GM12878 (cell line): ENCODE measurements at regions not wholly inside any gene's neighbourhood (a gene's known extent, or its start where the extent isn't known, plus 50 kb on each side); places are given as distances from the start of the nearest gene placed in this dataset.
A peak's percentile ranks its signal among the peaks of the same experiment; 100 is the strongest.

ENCODE experiments used
- ATF2 ChIP-seq: IDR thresholded peaks from 2 replicates; pipeline ENCODE4 v1.6.1; 2012; ENCODE audit warnings: low read length, inconsistent platforms
- BMI1 ChIP-seq: fragments of 450-650 bp; IDR thresholded peaks from 2 replicates; pipeline ENCODE4 v1.6.1; 2016; ENCODE audit warnings: mild to moderate bottlenecking, moderate library complexity, borderline replicate concordance
- CREB1 ChIP-seq: IDR thresholded peaks from 2 replicates; pipeline ENCODE4 v1.6.1; 2012; ENCODE audit warnings: low read depth, mild to moderate bottlenecking, inconsistent platforms
- DPF2 ChIP-seq: fragments of 450-650 bp; IDR thresholded peaks from 2 replicates; pipeline ENCODE4 v1.6.1; 2017; ENCODE audit warnings: mild to moderate bottlenecking
- ETV6 ChIP-seq, 2 experiments: fragments of 450-650 bp in 1 of 2; IDR thresholded peaks in 1 of 2; conservative IDR thresholded peaks in 1 of 2; 2 replicates each; pipeline ENCODE4 v1.6.1; 2014; ENCODE audit warnings: antibody characterized with exemption in 1 of 2, borderline replicate concordance in 1 of 2, low read depth in 1 of 2, mild to moderate bottlenecking in 1 of 2, moderate library complexity in 1 of 2
- HDAC6 ChIP-seq: fragments of 200-600 bp; sonication (generic); IDR thresholded peaks from one replicate; pipeline ENCODE4 v1.8.0; 2017; ENCODE audit warnings: antibody characterized with exemption; ENCODE audit not compliant: unreplicated experiment
- IRF5 ChIP-seq: fragments of 450-650 bp; IDR thresholded peaks from 2 replicates; pipeline ENCODE4 v1.6.1; 2017; ENCODE audit warnings: borderline replicate concordance
- JUNB ChIP-seq: IDR thresholded peaks from 2 replicates; pipeline ENCODE4 v1.6.1; 2016; ENCODE audit warnings: antibody characterized with exemption, mild to moderate bottlenecking
- KDM1A ChIP-seq: fragments of 200-600 bp; sonication (generic); IDR thresholded peaks from 2 replicates; pipeline ENCODE4 v1.6.1; 2016; ENCODE audit warnings: borderline replicate concordance
- NFXL1 ChIP-seq: fragments of 450-650 bp; IDR thresholded peaks from 2 replicates; pipeline ENCODE4 v1.6.1; 2017; ENCODE audit warnings: antibody characterized with exemption, mild to moderate bottlenecking, borderline replicate concordance
- NR2C2 ChIP-seq: IDR thresholded peaks from 2 replicates; pipeline ENCODE4 v1.6.1; 2011; ENCODE audit warnings: borderline replicate concordance, low read depth; ENCODE audit not compliant: control insufficient read depth, insufficient read length
- NR2F1 ChIP-seq: fragments of 450-650 bp; conservative IDR thresholded peaks from 2 replicates; pipeline ENCODE4 v1.6.1; 2017; ENCODE audit warnings: mild to moderate bottlenecking
- NRF1 ChIP-seq: conservative IDR thresholded peaks from 2 replicates; pipeline ENCODE4 v1.6.1; 2011; ENCODE audit warnings: mild to moderate bottlenecking, low read depth, low read length, improper control_type of control experiment
- POLR2AphosphoS2 ChIP-seq: IDR thresholded peaks from 2 replicates; pipeline ENCODE4 v1.6.1; 2011; ENCODE audit warnings: low read depth, mild to moderate bottlenecking, low read length, improper control_type of control experiment, moderate library complexity
- POU2F2 ChIP-seq: IDR thresholded peaks from 3 replicates; pipeline ENCODE4 v1.6.1; 2011; ENCODE audit warnings: low read depth, mild to moderate bottlenecking, low read length, borderline replicate concordance
- PRDM15 ChIP-seq: fragments of 450-650 bp; formaldehyde crosslinking; IDR thresholded peaks from 2 replicates; pipeline ENCODE4 v1.4.0; 2020; ENCODE audit warnings: mild to moderate bottlenecking, moderate library complexity
- RCOR1 ChIP-seq: conservative IDR thresholded peaks from 2 replicates; pipeline ENCODE4 v1.6.1; 2012; ENCODE audit warnings: low read depth, low read length, improper control_type of control experiment
- SMAD1 ChIP-seq: fragments of 450-650 bp; IDR thresholded peaks from 2 replicates; pipeline ENCODE4 v1.6.1; 2018; ENCODE audit warnings: mild to moderate bottlenecking, low read depth; ENCODE audit not compliant: partially characterized antibody
- ZBTB11 ChIP-seq: fragments of 450-650 bp; formaldehyde crosslinking; IDR thresholded peaks from 2 replicates; pipeline ENCODE4 v1.5.0; 2022; ENCODE audit warnings: mild to moderate bottlenecking, missing genetic modification characterization
- ZNF274 ChIP-seq: IDR thresholded peaks from one replicate; pipeline ENCODE4 v1.8.0; 2011; ENCODE audit not compliant: insufficient read length, insufficient read depth
- TF ChIP-seq, protein P1 (sequence below): IDR thresholded peaks from 2 replicates; pipeline ENCODE4 v1.6.1; 2011; ENCODE audit warnings: borderline replicate concordance, low read depth, mild to moderate bottlenecking, moderate library complexity, mixed read lengths, low read length; ENCODE audit not compliant: insufficient read depth; ENCODE audit errors: extremely low read length

DNA sequence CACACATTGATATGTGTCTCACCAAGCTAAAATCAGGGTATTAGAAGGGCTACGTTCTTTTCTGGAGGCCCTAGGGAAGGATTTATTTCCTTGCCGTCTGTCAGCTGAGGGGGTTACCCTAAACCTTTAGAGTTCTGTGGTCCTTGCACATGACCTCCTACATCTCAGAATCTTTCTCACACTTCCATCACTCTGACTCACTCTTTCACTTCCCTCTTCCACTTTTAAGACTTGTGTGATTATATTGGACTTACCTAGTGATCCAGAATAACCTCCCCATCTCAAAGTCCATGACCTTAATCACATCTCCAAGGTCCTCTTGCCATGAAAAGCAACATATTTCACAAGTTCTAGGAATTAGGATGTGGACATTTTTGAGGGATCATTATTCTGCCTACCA, 53.6 kb upstream of the FUNDC1 start (continued):
- no peak for TF ChIP-seq IRF5
- no peak for TF ChIP-seq POU2F2
- TF ChIP-seq, protein P1, sequence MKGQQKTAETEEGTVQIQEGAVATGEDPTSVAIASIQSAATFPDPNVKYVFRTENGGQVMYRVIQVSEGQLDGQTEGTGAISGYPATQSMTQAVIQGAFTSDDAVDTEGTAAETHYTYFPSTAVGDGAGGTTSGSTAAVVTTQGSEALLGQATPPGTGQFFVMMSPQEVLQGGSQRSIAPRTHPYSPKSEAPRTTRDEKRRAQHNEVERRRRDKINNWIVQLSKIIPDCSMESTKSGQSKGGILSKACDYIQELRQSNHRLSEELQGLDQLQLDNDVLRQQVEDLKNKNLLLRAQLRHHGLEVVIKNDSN: no peak
- no peak for TF ChIP-seq ZNF274
- TF ChIP-seq JUNB: peak; percentile 70
- no peak for TF ChIP-seq ZBTB11 (CRISPR knock-in tag)
- TF ChIP-seq KDM1A: no peak
- TF ChIP-seq HDAC6: no peak
- peak; percentile 91 for TF ChIP-seq NR2F1
- no peak for TF ChIP-seq ETV6 (conservative IDR thresholded peaks at IDR 0.05 in 1 of 2, IDR thresholded peaks at IDR 0.05 in 1 of 2; ENCODE audit: borderline replicate concordance in 1 of 2, low read depth in 1 of 2)
- no peak for TF ChIP-seq CREB1
- TF ChIP-seq PRDM15: no peak
- no peak for TF ChIP-seq NFXL1
- peak; percentile 94 for TF ChIP-seq DPF2
- TF ChIP-seq BMI1: peak; percentile 73; the same call in 1 of the 2 replicates
- no peak for TF ChIP-seq POLR2AphosphoS2
- no peak for TF ChIP-seq RCOR1
- peak; percentile 61 for TF ChIP-seq ATF2
- no peak for TF ChIP-seq NR2C2
- no peak for TF ChIP-seq SMAD1
- TF ChIP-seq NRF1: no peak
